SK-N-SH (cell line): ENCODE measurements at regions not wholly inside any gene's neighbourhood (a gene's known extent, or its start where the extent isn't known, plus 50 kb on each side); places are given as distances from the start of the nearest gene placed in this dataset.

Source experiments
- CTCF ChIP-seq: fragments of 200-600 bp; sonication (generic); IDR thresholded peaks from 2 replicates; pipeline ENCODE4 v1.6.1; 2017; ENCODE audit warnings: antibody characterized with exemption, mild to moderate bottlenecking, moderate library complexity
- RAD21 ChIP-seq: IDR thresholded peaks from 2 replicates; pipeline ENCODE4 v1.6.1; 2012; ENCODE audit warnings: mild to moderate bottlenecking, low read length
- SIN3A ChIP-seq: IDR thresholded peaks from 2 replicates; pipeline ENCODE4 v1.6.1; 2012; ENCODE audit warnings: low read depth, mild to moderate bottlenecking, low read length, moderate library complexity, borderline replicate concordance
- TEAD4 ChIP-seq: IDR thresholded peaks from 2 replicates; pipeline ENCODE4 v1.4.0; 2012; ENCODE audit warnings: mild to moderate bottlenecking, borderline replicate concordance; ENCODE audit not compliant: insufficient read depth

GRCh38 chr11:134890446-134890845, 478.4 kb upstream of the B3GAT1 start:
- TF ChIP-seq SIN3A = no peak
- no peak for TF ChIP-seq RAD21
- TF ChIP-seq CTCF = no peak
- TF ChIP-seq TEAD4 = no peak
